ENCODE measurements at regions not wholly inside any gene's neighbourhood (a gene's known extent, or its start where the extent isn't known, plus 50 kb on each side); places are given as distances from the start of the nearest gene placed in this dataset.

GRCh38 chr10:121352231-121352855 lies 245.9 kb downstream of the FGFR2 start:
- TF ChIP-seq CTCF (IDR thresholded peaks at IDR 0.05) = no peak
- no peak for TF ChIP-seq POLR2A (IDR thresholded peaks at IDR 0.05)
